COLO829 (cell line): ENCODE measurements at regions not wholly inside any gene's neighbourhood (a gene's known extent, or its start where the extent isn't known, plus 50 kb on each side); places are given as distances from the start of the nearest gene placed in this dataset.
A peak's percentile ranks its signal among the peaks of the same experiment; 100 is the strongest.
"Not testable (repeated sequence)": the region's sequence is repeated elsewhere in the genome, so short reads cannot be mapped to it uniquely, and the experiment has no call there.

ENCODE experiments used
- DNase-seq: peaks from one replicate; pipeline ENCODE4 v3.0.0; 2012; ENCODE audit warnings: low spot score

DNA sequence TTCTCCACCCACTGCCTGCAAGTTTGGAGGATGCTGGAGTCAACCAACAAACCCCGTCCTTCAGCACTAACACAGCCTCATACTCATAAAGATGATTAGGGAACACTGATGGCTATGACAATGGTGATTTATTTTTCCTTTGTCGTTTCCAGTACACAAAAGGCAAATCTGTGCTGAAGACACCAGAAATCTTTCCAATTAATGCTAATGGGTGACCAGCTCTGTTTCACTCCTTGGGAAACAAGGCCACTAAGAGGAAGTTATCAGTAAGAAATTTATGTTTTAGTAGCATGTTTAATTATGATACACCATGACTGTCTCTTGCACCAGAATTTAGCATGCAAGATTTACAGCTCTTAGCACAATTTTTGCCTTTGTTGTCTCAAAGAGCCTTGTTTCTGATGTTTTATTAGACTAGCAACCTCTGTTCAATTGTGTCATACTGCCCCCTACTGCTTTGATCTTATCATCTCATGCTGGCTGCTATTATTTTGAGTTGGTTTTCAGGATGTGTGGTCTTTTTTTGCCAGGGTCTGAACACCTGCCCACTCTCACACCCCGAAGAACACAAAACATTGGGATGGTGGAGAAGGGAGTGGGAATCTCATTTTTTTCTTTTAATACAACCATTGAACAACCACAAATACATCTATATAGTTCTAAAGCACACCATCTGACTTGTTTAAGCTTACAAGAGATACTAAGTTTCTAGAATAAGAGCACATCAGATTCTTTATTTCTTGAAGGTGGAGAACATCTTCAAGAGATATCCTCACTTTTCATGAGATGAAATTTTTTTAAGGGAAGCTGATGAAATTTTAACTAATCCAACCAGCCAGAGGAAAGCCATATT, 160.9 kb downstream of the SPTSSA start:
- DNase-seq: peak; percentile 91

DNA sequence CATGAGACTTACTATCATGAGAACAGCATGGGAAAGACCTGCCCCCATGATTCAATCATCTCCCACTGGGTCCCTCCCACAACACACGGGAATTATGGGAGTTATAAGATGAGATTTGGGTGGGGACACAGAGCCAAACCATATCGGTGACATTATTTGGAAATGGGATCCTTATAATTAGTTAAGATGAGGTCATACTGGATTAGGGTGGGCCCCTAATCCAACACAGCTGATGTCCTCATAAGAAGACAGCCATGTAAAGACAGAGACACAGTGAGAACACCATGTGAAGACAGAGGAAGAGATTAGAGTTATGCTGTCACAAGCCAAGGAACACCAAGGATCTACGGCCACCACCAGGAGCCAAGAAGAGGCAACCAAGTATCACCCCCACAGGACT, 161.7 kb downstream of the SPTSSA start:
- no peak for DNase-seq

DNA sequence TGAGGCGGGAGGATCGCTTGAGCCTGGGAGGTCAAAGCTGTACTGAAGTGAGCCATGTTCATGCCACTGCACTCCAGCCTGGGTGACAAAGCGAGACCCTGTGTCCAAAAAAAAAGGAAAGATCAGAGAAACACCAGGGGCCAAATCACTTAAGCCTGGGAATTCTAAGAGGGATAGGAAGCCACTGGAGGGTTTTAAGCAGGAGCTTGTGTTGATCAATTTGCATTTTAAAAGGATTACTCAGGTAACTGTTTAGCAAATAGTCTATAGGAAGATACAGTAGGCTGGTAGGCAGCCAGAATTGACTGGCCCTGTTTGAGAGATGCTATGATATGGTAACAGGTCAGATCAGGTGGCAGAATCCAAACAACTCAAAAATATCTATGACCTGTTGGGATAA, 162.7 kb downstream of the SPTSSA start:
- DNase-seq: no peak

DNA sequence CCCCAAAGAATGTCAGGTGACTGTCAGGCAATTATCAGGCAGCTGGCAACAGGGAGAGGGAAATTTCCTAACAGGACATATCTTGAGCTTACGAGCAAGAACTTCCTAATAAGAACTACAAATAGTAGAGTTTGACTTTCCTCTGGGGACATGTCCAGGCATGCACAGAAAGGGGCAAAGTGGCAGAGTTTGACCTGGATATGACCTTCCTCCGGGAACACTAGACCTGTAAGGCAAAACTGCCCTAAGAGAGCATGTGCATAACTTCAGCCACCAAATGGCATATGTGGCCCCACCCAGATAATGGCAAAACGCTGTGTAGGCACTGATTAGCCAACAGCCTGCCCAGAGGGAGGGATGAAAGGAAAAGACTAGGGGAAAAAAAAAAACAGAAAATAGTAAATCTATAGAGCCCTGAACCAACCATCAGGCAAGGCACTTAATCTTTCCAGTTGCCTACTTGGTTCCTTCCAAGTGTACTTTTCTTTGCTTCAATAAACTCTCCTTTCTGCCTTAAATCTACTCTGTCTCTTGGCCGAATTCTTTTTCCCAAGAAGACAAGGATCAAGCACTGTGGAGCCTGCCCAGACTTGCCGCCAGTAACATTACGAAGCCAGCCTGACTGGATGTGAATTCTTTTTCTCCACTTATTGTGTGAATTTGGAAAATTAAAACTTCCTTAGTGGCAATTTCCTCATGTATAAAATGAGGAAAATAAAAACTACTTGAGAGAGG, 164.1 kb downstream of the SPTSSA start:
- no peak for DNase-seq

DNA sequence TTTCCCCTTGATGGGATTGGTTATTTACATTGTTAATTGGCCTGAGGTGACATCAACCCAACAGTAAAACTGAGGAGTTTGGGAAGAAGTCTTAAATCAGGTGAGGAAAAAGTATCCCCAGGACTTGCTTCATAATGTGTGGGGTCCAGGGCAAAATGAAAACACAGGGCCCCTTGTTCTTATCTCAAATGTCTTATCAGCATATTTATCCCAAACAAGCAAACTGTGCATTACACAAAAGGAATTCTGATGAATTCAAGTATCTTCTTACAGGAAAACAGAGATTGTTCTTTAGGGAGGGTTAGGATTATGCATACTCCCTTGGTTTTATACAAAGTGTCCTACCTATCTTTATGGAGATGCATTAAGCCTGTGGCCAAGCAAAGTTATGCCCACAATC, 178.4 kb downstream of the SPTSSA start:
- no peak for DNase-seq

DNA sequence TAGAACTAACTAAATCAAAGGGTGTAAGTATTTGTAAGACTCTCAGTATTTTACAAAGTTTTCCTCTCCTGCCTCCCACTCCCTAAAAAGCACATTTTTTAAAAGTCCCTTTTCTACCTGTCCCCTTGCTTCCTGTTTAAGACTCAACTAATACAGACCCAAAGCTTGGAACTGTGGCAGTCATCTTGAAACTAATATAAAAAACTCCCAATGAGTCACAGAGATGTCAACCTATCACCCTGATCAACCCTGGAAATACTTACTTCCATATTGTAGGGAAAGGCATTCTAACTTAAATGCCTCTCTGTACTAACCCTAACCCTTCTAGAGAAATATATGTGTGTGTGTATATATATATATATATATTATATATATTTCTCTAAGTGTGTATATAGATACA, 184.8 kb downstream of the SPTSSA start:
- no peak for DNase-seq

DNA sequence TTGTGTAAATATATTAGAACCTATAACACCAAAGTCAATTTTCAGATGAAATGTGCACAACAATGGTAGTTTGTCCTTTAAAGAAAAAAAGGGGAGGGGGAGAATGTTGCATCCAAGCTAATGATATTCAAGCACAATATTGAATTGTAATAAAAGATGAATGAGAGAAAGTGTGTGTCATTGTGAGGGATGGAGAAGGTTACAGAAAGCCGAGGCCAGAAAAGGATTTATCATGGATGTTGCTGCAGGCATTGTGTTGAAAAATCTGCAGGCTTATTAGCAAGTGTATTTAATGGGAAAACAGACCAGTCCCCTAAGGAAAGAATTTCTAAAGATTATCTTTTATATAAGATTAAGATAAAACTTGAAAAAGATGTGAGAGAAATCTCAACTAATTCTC, 186.5 kb downstream of the SPTSSA start:
- DNase-seq: no peak

DNA sequence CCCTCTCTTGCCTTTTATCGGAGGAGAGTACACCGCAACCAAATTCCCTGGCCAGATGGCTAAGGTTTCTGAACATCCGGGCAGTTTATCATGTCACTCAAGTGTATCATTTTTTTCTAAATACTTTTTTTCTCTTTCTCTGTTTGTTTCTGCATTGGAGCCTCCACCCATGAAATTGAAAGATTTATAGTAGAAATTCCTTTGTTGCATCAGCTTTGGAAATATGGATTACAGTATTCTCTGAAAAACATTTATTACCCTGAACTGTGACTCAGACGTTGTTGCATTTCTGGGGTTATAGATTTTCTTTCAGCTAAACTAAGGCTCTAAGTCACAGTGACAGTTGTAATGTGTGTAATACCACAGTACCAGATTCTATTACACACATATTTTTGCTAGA, 187.0 kb downstream of the SPTSSA start:
- no peak for DNase-seq

DNA sequence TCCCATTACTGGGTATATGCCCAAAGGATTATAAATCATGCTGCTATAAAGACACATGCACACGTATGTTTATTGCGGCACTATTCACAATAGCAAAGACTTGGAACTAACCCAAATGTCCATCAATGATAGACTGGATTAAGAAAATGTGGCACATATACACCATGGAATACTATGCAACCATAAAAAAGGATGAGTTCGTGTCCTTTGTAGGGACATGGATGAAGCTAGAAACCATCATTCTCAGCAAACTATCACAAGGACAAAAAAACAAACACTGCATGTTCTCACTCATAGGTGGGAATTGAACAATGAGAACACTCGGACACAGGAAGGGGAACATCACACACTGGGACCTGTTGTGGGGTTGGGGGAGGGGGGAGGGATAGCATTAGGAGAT, 188.3 kb downstream of the SPTSSA start:
- DNase-seq: not testable (repeated sequence)

DNA sequence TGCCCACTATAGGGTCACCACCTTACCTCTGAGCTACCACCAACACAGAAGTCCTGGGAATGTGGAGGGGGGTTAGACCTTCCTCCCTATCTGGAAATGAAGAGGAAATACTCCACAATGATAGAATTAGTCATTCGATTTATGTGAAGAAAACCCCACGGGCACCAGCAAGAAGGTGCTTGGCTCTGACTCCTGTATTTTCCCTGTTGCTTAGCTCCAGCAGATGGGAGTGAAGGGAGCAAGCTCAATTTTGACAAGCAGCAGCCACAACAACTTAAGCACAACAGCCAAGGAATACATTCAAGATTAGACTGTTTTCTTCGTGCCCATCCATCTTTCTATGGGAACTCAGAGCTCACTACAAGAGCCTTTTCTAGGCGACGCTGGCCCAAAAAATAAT, 191.7 kb downstream of the SPTSSA start:
- no peak for DNase-seq

DNA sequence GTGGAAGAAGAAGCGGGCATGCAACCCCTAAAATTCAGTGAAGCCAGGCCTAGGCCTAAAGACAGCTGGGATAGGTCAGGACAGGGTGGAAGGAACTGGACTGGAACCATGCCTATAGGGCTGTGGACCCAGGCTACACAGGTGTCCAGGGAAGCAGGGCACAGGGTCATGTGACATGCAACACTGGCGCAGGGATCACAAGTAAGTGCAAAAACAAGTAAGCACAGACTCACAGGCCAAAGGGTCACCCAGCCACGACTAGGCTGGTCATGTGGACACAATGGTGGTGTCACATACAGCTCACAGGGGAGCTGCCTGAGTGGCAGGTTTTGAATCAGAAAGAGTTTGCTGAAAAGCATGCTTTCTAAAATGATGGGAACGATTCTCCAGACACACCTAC, 195.7 kb downstream of the SPTSSA start:
- no peak for DNase-seq

DNA sequence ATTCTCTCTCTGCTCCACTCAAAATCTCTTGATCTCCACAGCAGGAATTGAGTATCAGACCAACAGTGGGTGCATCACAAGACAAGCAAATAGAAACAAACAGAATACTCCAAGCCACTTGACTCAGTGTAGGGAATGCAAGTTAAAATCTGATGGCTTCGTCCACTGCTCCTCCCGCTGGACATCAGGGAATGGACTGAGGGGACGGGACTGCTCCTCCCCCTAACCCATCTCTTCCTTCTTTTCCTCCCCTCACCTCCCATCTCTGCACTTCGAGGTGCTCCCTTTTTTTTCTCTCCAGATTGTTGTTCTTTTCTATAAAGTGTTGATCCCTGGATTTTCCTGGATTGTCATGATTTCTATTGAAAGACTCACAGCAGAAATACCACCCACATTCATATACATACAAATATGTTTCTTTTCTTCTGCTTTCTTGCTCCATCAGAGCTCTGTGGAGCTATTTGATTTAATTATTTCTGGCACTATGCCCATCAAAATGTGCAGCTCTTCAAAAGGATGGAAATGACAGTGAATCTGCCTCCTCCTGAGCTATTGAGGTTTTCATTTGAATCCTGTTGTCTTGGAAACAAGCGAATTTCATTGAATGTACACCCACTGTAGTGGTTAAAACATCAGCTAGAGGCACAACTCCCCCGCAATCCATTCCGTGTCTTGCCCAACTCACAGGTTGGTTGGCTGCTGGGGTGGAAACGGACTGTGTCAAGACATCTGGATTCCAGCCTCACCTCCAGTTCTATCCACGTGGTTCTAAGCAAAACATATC, 199.7 kb downstream of the SPTSSA start:
- no peak for DNase-seq

DNA sequence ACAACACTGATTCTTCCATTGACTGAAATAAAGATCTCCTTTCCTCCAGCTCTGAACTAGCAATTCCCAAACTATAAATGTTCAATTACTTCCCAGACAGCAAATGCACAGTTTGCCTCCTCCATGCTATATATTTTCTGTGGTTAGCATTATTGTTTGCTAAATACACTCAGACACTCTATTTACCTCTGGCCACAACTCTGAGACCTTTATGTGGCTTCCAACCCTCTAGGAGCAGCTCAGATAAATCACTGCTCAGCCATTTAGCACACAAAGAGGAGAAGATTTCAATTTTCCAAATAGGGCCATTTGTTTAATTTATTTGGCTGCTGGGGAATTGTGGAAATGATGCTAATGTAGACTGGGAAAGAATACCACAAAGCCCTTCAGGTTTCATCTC, 202.0 kb downstream of the SPTSSA start:
- DNase-seq: no peak

DNA sequence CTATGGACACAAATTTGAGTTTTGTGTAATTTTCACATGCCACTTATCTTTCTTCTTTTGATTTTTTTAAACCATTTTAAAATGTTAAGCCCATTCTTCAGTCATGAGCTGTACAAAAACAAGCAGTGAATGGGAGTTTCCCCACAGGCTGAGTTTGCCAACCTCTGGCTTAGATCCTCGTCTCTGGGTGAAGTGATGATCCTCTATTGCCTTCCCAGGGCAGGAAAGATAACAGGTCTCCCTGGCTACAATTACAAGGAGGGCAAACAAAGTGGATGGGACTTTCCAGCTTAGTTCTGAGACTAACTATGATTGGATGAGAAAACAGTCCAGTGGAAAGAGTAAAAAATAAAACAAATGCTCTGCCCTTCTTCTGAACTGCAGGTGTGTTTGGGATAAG, 203.7 kb downstream of the SPTSSA start:
- DNase-seq: no peak

DNA sequence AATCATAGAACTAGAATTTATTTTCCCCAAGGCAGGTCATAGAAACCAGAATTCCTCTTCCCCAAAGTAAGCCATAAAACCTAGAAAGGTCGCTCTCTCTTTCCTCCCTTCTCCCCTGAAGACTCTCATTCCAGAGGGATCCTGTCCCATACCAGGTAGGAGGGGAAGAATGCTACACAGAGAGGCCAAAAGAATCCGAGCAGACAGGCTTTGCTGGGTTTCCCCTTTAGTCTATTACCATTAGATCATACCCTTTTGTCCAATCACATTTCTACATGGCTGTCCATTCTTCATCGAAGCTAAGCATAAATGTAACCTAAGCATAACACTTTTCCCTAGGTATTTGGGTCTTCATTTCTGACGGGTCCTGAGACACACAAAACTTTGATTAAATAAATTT, 204.5 kb downstream of the SPTSSA start:
- no peak for DNase-seq

DNA sequence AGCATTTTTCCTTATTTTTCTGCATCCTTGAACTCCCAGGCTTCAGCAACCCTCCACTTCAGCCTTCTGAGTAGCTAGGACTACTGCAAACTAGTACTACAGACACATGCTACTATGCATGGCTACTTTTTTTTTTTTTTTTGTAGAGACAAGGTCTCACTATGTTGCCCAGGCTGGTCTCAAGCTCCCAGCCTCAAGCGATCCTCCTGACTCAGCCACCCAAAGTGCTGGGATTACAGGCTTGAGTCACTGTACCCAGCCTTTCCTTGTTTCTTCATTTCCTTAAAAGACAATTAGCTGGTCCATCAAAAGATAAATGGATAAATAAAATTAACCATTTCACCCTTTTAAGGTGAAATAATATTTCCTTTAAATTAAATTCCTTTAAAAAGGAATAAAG, 205.8 kb downstream of the SPTSSA start:
- no peak for DNase-seq

DNA sequence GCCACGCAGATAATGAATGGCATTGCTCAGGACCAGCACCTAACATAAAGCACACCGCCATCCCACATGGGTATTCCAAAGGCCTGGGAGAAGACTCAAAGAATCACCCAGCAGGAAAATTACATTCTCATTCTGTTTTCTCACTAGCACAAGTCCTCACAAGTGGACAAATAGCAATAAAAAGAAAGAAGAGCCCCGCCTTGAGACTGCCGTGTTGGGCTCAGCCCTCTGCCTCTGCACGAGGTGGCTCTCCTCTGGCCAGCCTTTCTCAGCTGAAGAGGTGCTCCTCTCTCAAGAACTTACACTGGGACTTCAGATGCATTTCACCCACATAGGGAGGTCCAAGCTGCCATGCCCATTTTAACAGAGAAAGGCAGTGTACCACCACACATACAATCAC, 207.5 kb downstream of the SPTSSA start:
- no peak for DNase-seq

DNA sequence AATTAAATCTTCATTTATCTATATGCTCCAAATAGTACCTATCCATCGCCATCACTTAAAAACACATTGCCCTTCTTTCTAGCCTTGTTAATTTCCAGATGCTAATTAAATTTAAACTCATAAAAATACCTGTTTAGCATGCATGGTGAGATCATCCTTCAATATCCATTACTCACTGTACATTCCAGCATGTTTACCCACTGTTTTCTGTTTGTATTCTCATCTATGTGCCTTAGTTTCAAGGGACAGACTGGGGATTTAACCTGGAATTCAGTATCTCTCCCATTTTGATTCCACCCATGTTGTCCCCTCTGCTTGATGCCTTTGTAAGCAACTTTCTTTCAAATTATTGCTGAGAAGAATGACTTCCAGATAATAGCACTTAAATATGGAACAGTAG, 208.0 kb downstream of the SPTSSA start:
- no peak for DNase-seq

DNA sequence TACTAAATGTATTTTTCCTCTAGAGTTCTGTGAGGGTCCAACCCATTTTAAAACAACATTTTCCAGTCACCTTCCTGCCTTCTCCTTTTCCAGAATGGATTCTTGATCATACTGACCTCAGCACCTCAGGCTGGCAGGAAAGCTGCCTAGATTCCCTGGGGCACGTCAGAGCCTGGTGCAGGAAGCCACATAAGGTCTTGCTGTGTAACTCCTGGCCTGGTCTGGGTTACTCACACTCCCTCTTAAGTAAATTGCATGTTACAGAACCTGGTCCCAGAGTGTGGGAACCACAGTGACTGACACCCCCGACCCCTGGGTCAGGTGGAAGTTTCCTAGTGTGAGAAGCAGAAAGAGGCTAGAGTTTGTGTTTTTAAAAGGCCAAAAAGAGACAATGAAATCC, 209.8 kb downstream of the SPTSSA start:
- no peak for DNase-seq

DNA sequence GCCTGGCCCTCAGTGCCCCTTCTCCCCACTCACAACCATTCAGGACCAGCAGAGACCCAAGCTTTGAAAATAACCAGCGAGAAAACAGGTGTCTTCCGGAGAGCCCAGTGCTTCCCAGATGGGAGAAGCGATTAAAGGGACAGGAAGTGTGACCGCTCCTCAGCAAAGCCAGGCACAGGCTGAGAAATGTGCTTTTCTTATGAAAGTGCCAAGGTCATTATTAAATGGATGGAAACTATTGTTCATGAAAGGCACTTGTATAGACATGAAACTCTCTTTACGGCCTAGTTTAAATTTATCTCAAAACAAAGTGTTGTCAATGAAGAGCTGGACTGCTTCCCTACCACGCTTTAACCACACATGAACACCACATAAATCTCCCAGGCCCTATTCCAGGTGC, 210.4 kb downstream of the SPTSSA start:
- no peak for DNase-seq

DNA sequence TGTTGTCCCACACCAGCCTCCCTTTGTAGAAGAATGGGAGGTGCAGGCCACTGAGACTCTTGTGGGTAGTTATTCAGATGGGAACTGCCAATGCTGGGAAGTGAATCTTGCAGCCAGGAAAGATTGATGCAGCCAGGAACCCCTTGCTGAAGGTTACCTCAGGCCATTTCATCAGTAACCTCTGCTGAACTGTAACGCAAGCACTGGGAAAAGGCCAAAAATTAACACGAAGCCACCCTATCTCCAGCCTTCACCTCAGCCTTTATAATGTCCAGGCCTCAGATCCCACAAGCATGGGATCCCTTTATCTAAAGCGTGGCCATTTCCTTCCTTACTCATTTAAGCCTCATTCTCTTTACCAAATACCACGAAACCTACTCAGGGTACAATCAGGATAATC, 211.1 kb downstream of the SPTSSA start:
- DNase-seq: no peak

DNA sequence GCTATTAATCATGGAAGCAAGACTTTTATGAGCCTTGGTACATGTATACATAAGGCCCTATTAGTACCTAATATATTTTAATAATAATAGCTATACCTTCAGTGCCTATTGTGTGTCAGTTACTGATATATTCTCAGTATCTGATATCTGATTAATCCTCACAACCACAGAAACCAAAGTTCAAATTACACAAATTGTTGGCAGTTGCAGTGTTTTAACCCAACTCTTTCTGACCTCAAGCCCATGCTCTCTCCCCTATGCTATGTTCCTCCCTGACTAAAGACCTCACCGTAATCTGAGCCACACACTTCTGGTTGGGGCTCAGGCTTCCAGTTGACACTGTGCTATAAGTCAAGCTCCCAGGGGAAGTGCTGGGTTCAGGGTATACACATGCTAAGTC, 214.4 kb downstream of the SPTSSA start:
- no peak for DNase-seq

DNA sequence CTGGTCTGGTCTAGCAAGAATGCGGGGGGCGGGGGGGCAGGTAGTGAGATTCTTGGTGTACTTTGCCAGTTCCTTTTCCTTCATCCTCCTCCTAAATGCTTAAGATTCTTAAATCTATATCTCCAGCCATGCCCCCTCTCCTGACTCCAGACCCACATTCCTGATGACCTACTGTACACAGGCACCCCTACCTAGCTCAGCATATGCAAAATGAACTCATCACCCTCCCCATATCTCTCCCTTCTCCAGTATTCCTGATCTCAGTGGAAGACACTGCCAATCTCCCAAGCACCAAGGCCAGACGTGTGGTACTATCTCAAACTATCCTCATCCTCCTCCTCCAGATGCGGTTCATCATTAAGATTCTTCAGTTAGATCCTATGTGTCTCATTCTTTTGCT, 215.8 kb downstream of the SPTSSA start:
- DNase-seq: no peak
